ENCODE measurements at regions not wholly inside any gene's neighbourhood (a gene's known extent, or its start where the extent isn't known, plus 50 kb on each side); places are given as distances from the start of the nearest gene placed in this dataset.

- Histone ChIP-seq H3K4me2 (ENCODE audit: insufficient read depth, low read length) (no peak overlapping the region), H2AFZ (ENCODE audit: low read depth, low read length) (no peak overlapping the region), H3K9ac (ENCODE audit: insufficient read depth in 1 of 2, low read depth in 2 of 2, low read length in 2 of 2) (no peak overlapping the region), H3K9me1 (ENCODE audit: control insufficient read depth, insufficient read depth, low read length) (no peaks in the 10 kb centered on the region), H3K79me2 (ENCODE audit: control insufficient read depth, insufficient read depth, low read length) (no peaks in the 10 kb centered on the region), H3K27me3 (ENCODE audit: control insufficient read depth in 2 of 2, insufficient read depth in 2 of 2, low read length in 2 of 2) (no peaks in the 10 kb centered on the region), H3K4me3 (no peak overlapping the region), H4K20me1 (replicated peaks; ENCODE audit: control insufficient read depth, insufficient read depth, low read length) (no peaks in the 10 kb centered on the region), H3K4me1 (replicated peaks in 1 of 2; ENCODE audit: control insufficient read depth in 2 of 2, insufficient read depth in 2 of 2, low read length in 2 of 2) (no peaks in the 10 kb centered on the region), H3K27ac (ENCODE audit: extremely low read depth, low read depth, low read length) (no peak overlapping the region), H3K36me3 (ENCODE audit: control insufficient read depth, insufficient read depth, low read length) (no peaks in the 10 kb centered on the region), H3K9me3 (replicated peaks; ENCODE audit: control insufficient read depth, insufficient read depth, low read depth, low read length) (peaks cover 3% of the 10 kb centered on the region; the same call in 1 of the 2 replicates)
- TF ChIP-seq BRCA1 (IDR thresholded peaks at IDR 0.05) = no peak
- no peak for TF ChIP-seq BRCA1 (CRISPR knock-in tag; IDR thresholded peaks at IDR 0.05)
- TF ChIP-seq STAT5B (CRISPR knock-in tag; IDR thresholded peaks at IDR 0.05) = no peak
- no peak for TF ChIP-seq SRSF7 (optimal IDR thresholded peaks at IDR 0.05; ENCODE audit: low read depth, low read length)
- TF ChIP-seq ZNF76 (CRISPR knock-in tag; IDR thresholded peaks at IDR 0.05; ENCODE audit: borderline replicate concordance) = no peak
- no peak for TF ChIP-seq KDM2B (CRISPR knock-in tag; IDR thresholded peaks at IDR 0.05)
- intact Hi-C loops (cut with micrococcal nuclease) (no loop called here), in situ Hi-C loops (cut with MboI) (no loop called here)
- DNase-seq (ENCODE audit: extremely low read depth in 1 of 4, low spot score in 3 of 4) (no peak), FAIRE-seq (no peak), ATAC-seq (no peak)
- ChIA-PET POLR2A (no interaction called here), CTCF (ENCODE audit: low intra/inter-chr PET ratio) (interaction anchor here (0.6 kb wide), 1 partner anchor 8 kb away, joined by 3 read pairs; no protein-coding TSS in a partner anchor)
- 18% methylated on average over 8 of the region's 8 CpGs for WGBS (ENCODE audit: insufficient coverage, low coverage, missing lambda C conversion rate)
- BruUV-seq (replicated peaks) = no TSS peak
Observed at GRCh38 chr2:139477618-139478017, 697.4 kb upstream of the NXPH2 start.

GRCh38 chr2:139469985-139470384, 689.8 kb upstream of the NXPH2 start:
- no TSS peak for BruUV-seq (replicated peaks)
- no peak overlapping the region for H2AFZ ChIP-seq (ENCODE audit: low read depth, low read length)
- WGBS (ENCODE audit: insufficient coverage, low coverage, missing lambda C conversion rate) = 30% methylated on average over 1 of the region's 1 CpG
- H3K4me2 ChIP-seq (ENCODE audit: insufficient read depth, low read length) = no peak overlapping the region
- no peaks in the 10 kb centered on the region for H3K9me3 ChIP-seq (replicated peaks; ENCODE audit: control insufficient read depth, insufficient read depth, low read depth, low read length)
- H3K36me3 ChIP-seq (ENCODE audit: control insufficient read depth, insufficient read depth, low read length) = no peaks in the 10 kb centered on the region
- intact Hi-C loops (cut with micrococcal nuclease) (no loop called here), in situ Hi-C loops (cut with MboI) (no loop called here)
- no peaks in the 10 kb centered on the region for H3K4me1 ChIP-seq (replicated peaks in 1 of 2; ENCODE audit: control insufficient read depth in 2 of 2, insufficient read depth in 2 of 2, low read length in 2 of 2)
- no peaks in the 10 kb centered on the region for H3K27me3 ChIP-seq (ENCODE audit: control insufficient read depth in 2 of 2, insufficient read depth in 2 of 2, low read length in 2 of 2)
- no peak for FAIRE-seq
- no peak for ATAC-seq
- no peak overlapping the region for H3K9ac ChIP-seq (ENCODE audit: insufficient read depth in 1 of 2, low read depth in 2 of 2, low read length in 2 of 2)
- POLR2A ChIA-PET = no interaction called here
- H3K79me2 ChIP-seq (ENCODE audit: control insufficient read depth, insufficient read depth, low read length) = no peaks in the 10 kb centered on the region
- DNase-seq (ENCODE audit: extremely low read depth in 1 of 4, low spot score in 3 of 4) = no peak
- no peak overlapping the region for H3K27ac ChIP-seq (ENCODE audit: extremely low read depth, low read depth, low read length)
- no peaks in the 10 kb centered on the region for H4K20me1 ChIP-seq (replicated peaks; ENCODE audit: control insufficient read depth, insufficient read depth, low read length)
- no peaks in the 10 kb centered on the region for H3K9me1 ChIP-seq (ENCODE audit: control insufficient read depth, insufficient read depth, low read length)
- no peak overlapping the region for H3K4me3 ChIP-seq
- CTCF ChIA-PET (ENCODE audit: low intra/inter-chr PET ratio) = interaction anchor here (0.7 kb wide), 1 partner anchor 8 kb away, joined by 3 read pairs; no protein-coding TSS in a partner anchor
- no peak for TF ChIP-seq EP300 (IDR thresholded peaks at IDR 0.05; ENCODE audit: low read length)
- TF ChIP-seq, protein P1, sequence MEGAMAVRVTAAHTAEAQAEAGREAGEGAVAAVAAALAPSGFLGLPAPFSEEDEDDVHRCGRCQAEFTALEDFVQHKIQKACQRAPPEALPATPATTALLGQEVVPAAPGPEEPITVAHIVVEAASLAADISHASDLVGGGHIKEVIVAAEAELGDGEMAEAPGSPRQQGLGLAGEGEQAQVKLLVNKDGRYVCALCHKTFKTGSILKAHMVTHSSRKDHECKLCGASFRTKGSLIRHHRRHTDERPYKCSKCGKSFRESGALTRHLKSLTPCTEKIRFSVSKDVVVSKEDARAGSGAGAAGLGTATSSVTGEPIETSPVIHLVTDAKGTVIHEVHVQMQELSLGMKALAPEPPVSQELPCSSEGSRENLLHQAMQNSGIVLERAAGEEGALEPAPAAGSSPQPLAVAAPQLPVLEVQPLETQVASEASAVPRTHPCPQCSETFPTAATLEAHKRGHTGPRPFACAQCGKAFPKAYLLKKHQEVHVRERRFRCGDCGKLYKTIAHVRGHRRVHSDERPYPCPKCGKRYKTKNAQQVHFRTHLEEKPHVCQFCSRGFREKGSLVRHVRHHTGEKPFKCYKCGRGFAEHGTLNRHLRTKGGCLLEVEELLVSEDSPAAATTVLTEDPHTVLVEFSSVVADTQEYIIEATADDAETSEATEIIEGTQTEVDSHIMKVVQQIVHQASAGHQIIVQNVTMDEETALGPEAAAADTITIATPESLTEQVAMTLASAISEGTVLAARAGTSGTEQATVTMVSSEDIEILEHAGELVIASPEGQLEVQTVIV (CRISPR knock-in tag; IDR thresholded peaks at IDR 0.05; ENCODE audit: borderline replicate concordance) = no peak
- no peak for TF ChIP-seq FOSL1 (tag; conservative IDR thresholded peaks at IDR 0.05)
- TF ChIP-seq SNRNP70 (optimal IDR thresholded peaks at IDR 0.05; ENCODE audit: low read depth, low read length) = no peak
- no peak for TF ChIP-seq ARHGAP35 (IDR thresholded peaks at IDR 0.05; ENCODE audit: partially characterized antibody)
- TF ChIP-seq ZNF512 (tag; IDR thresholded peaks at IDR 0.05) = no peak
